ENCODE measurements at regions not wholly inside any gene's neighbourhood (a gene's known extent, or its start where the extent isn't known, plus 50 kb on each side); places are given as distances from the start of the nearest gene placed in this dataset.
"Not testable (repeated sequence)": the region's sequence is repeated elsewhere in the genome, so short reads cannot be mapped to it uniquely, and the experiment has no call there.

- TF ChIP-seq CTCF (conservative IDR thresholded peaks at IDR 0.05; ENCODE audit: low read depth, low read length); EZH2 (IDR thresholded peaks at IDR 0.05; ENCODE audit: low read length, unreplicated experiment): not testable (repeated sequence)
Observed at GRCh38 chr2:91575701-91576100, 2884.2 kb downstream of the RPIA start.
